Adipocyte (in vitro differentiated cells): ENCODE measurements at regions not wholly inside any gene's neighbourhood (a gene's known extent, or its start where the extent isn't known, plus 50 kb on each side); places are given as distances from the start of the nearest gene placed in this dataset.
A peak's percentile ranks its signal among the peaks of the same experiment; 100 is the strongest.

Experiments used
- DNase-seq: peaks from one replicate; pipeline ENCODE4 v3.0.0-alpha.2; 2015; ENCODE audit warnings: low read depth
- H3K27me3 ChIP-seq: replicated peaks from 2 replicates; pipeline ENCODE4 v1.7.0; 2013; ENCODE audit warnings: mild to moderate bottlenecking, low read length, moderate library complexity; ENCODE audit not compliant: control insufficient read depth, insufficient read depth
- H3K36me3 ChIP-seq: 2 replicates; pipeline ENCODE4 v1.7.0; 2013; ENCODE audit warnings: low read length, mild to moderate bottlenecking, moderate library complexity; ENCODE audit not compliant: control insufficient read depth, insufficient read depth, severe bottlenecking
- H3K4me1 ChIP-seq: 2 replicates; pipeline ENCODE4 v1.7.0; 2013; ENCODE audit warnings: mild to moderate bottlenecking, low read length, moderate library complexity; ENCODE audit not compliant: control insufficient read depth, insufficient read depth
- H3K4me3 ChIP-seq: 2 replicates; pipeline ENCODE4 v1.7.0; 2013; ENCODE audit warnings: mild to moderate bottlenecking, low read length, moderate library complexity
- H3K9ac ChIP-seq: 2 replicates; pipeline ENCODE4 v1.7.0; 2013; ENCODE audit warnings: mild to moderate bottlenecking, low read length, moderate library complexity
- H3K9me3 ChIP-seq: 2 replicates; pipeline ENCODE4 v1.7.0; 2013; ENCODE audit warnings: mild to moderate bottlenecking, low read length, moderate library complexity; ENCODE audit not compliant: control insufficient read depth

GRCh38 chr13:75076476-75076875 is 405.5 kb downstream of the TBC1D4 start:
- Histone ChIP-seq H3K4me3 (no peak overlapping the region), H3K27me3 (no peaks in the 10 kb centered on the region), H3K9me3 (no peaks in the 10 kb centered on the region), H3K9ac (no peak overlapping the region), H3K4me1 (no peaks in the 10 kb centered on the region), H3K36me3 (no peaks in the 10 kb centered on the region)
- DNase-seq, result no peak

DNA sequence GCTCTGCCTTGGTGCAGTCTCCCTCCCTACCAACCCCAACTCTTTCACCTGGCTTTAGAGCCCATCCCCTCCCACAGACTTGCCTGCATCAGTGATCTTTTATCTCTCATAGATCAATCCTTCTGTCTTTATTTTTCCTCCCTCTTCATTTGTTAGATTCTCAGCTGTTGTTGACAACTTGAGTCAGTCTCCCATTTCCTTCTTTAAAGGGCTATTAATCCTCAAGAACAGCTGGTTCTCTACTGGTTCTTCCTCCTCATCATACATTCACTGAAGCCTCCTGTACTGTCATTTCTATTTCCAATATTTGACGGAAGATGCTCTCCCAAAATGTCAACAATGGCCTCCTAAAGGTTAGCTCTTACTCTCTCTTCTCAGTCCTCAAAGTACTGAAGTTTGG is 408.2 kb downstream of the TBC1D4 start:
- no peak for DNase-seq
- H3K4me1 ChIP-seq, result no peaks in the 10 kb centered on the region
- no peaks in the 10 kb centered on the region for H3K36me3 ChIP-seq
- no peaks in the 10 kb centered on the region for H3K9me3 ChIP-seq
- no peak overlapping the region for H3K9ac ChIP-seq
- H3K27me3 ChIP-seq, result no peaks in the 10 kb centered on the region
- no peak overlapping the region for H3K4me3 ChIP-seq

GRCh38 chr13:75072891-75073290 is 409.1 kb downstream of the TBC1D4 start:
- DNase-seq, result no peak
- Histone ChIP-seq H3K9me3 (no peaks in the 10 kb centered on the region), H3K9ac (no peak overlapping the region), H3K27me3 (no peaks in the 10 kb centered on the region), H3K36me3 (no peaks in the 10 kb centered on the region), H3K4me3 (no peak overlapping the region), H3K4me1 (no peaks in the 10 kb centered on the region)

- no peaks in the 10 kb centered on the region for H3K9me3 ChIP-seq
- no peak overlapping the region for H3K9ac ChIP-seq
- H3K4me3 ChIP-seq, result no peak overlapping the region
- no peaks in the 10 kb centered on the region for H3K4me1 ChIP-seq
- H3K36me3 ChIP-seq, result no peaks in the 10 kb centered on the region
- H3K27me3 ChIP-seq, result no peaks in the 10 kb centered on the region
- DNase-seq, result no peak
Measured at GRCh38 chr13:75072368-75072767, 409.6 kb downstream of the TBC1D4 start.

DNA sequence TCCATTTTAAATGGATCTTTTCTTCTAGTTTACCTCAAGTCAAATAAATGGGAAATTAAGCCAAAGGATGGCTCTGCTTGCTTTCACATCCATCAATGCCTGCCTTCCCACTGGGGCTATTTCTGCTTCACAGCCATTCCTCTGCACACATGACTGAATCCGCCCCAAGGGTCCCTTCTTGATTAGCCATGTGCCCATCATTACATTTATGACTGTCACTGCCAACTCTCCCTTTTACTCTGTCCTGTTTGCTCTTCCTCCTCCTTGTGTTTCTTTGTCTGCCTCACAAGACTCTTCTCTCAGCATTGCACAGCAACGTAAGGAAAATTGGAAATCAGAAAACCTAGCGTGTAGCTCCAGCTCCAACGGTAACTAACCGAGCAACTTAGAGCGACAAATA is 410.2 kb downstream of the TBC1D4 start:
- Histone ChIP-seq H3K27me3 (no peaks in the 10 kb centered on the region), H3K4me3 (no peak overlapping the region), H3K9me3 (no peaks in the 10 kb centered on the region), H3K4me1 (no peaks in the 10 kb centered on the region), H3K36me3 (no peaks in the 10 kb centered on the region), H3K9ac (no peak overlapping the region)
- DNase-seq, result no peak

DNA sequence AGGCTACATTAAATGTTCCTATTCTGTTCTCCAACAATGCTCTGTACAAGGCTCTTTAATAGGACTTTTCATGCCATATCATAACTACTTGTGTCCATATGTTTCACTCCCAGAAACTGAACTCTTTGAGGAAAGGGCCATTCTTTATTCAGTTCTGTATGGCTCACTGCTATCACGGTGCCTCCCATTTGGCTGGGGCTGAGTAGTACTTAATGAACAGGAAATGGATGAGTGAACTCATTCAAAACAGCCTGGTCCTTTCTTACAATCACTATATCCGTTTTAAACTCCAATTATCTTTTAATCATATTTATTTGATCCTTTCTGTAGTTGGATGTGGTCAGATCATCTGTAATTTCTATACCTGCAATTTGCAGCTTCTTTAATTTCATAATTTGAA is 410.6 kb downstream of the TBC1D4 start:
- no peak overlapping the region for H3K4me3 ChIP-seq
- DNase-seq, result no peak
- H3K9me3 ChIP-seq, result no peaks in the 10 kb centered on the region
- H3K36me3 ChIP-seq, result no peaks in the 10 kb centered on the region
- no peak overlapping the region for H3K9ac ChIP-seq
- H3K27me3 ChIP-seq, result no peaks in the 10 kb centered on the region
- no peaks in the 10 kb centered on the region for H3K4me1 ChIP-seq

- DNase-seq, result peak; percentile 17
- Histone ChIP-seq H3K9ac (no peak overlapping the region), H3K27me3 (no peaks in the 10 kb centered on the region), H3K4me3 (no peak overlapping the region), H3K9me3 (no peaks in the 10 kb centered on the region), H3K36me3 (no peaks in the 10 kb centered on the region), H3K4me1 (no peaks in the 10 kb centered on the region)
Measured at GRCh38 chr13:75061909-75062308, 420.1 kb downstream of the TBC1D4 start.

GRCh38 chr13:75055296-75055695 is 426.7 kb downstream of the TBC1D4 start:
- Histone ChIP-seq H3K27me3 (no peaks in the 10 kb centered on the region), H3K9me3 (no peaks in the 10 kb centered on the region)

GRCh38 chr13:75052616-75053015 is 429.4 kb downstream of the TBC1D4 start:
- H3K36me3 ChIP-seq, result no peaks in the 10 kb centered on the region
- DNase-seq, result no peak
- no peaks in the 10 kb centered on the region for H3K27me3 ChIP-seq
- no peak overlapping the region for H3K9ac ChIP-seq
- H3K9me3 ChIP-seq, result peaks cover under 1% of the 10 kb centered on the region
- H3K4me1 ChIP-seq, result no peaks in the 10 kb centered on the region
- no peak overlapping the region for H3K4me3 ChIP-seq

More at GRCh38 chr13:75055296-75055695, 426.7 kb downstream of the TBC1D4 start:
- Histone ChIP-seq H3K4me3 (no peak overlapping the region), H3K36me3 (no peaks in the 10 kb centered on the region), H3K9ac (no peak overlapping the region), H3K4me1 (no peaks in the 10 kb centered on the region)
- no peak for DNase-seq

DNA sequence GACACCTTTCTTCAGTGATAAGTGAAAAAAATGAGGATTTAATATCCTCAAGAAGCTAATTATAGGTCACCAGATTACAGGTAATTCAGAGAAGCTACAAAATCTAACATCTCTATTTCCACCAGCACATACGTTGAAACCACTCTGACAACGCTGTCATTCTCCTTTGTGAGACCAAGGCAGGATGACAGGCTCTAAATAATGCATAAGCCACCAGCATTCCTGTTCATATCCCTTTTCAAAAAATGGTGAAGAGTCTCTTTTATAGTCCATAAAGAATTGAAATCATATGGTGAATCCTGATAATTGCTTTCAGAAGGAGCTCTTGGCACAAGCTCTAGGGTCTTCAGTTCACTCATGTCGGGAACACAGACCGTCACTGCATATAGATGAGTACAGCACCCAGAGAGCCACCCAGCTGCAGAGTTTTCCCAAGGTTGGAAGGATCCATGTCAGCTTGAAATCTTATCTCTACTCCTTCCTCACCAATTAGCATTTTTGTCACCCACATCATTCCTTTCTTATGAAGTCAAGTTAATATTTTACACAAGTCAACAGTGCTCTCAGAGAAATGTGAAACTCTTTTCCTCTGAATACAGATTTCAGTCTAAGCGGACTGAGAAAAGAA is 431.4 kb downstream of the TBC1D4 start:
- H3K36me3 ChIP-seq, result no peaks in the 10 kb centered on the region
- peaks cover 7% of the 10 kb centered on the region for H3K9me3 ChIP-seq
- H3K9ac ChIP-seq, result no peak overlapping the region
- H3K27me3 ChIP-seq, result no peaks in the 10 kb centered on the region
- H3K4me1 ChIP-seq, result no peaks in the 10 kb centered on the region
- H3K4me3 ChIP-seq, result no peak overlapping the region
- peak; percentile 60 for DNase-seq

DNA sequence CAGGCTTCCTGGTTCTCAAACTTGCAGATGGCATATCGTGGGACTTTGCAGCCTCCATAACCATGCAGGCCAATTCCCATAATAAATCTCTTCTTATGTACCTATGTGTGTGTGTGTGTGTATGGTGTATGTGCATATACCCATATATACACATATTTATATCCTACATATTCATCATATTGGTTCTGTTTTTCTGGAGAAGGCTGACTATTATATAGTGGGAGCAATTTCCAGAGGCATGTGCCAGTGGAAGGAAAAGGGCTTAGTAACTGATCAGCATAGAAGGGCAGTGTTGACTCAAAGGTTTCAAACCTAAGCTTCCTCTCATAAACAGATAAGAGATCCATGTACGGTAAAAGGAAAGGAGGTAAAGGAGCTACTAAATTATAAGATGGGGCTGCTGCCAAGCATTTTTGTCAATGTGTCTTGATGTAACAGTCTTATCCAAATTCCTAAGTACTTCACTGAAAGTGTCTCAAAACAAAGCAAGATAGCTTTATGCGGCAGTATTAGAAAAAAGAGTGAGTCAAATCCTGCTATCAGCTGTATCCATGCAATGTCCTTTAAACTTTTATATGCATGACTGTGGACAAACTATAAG is 432.1 kb downstream of the TBC1D4 start:
- Histone ChIP-seq H3K27me3 (no peaks in the 10 kb centered on the region), H3K9ac (no peak overlapping the region), H3K9me3 (peaks cover 7% of the 10 kb centered on the region), H3K4me1 (no peaks in the 10 kb centered on the region), H3K36me3 (no peaks in the 10 kb centered on the region), H3K4me3 (no peak overlapping the region)
- DNase-seq, result no peak

- H3K4me1 ChIP-seq, result no peaks in the 10 kb centered on the region
- peaks cover 7% of the 10 kb centered on the region for H3K9me3 ChIP-seq
- H3K36me3 ChIP-seq, result no peaks in the 10 kb centered on the region
- H3K9ac ChIP-seq, result no peak overlapping the region
- DNase-seq, result no peak
- H3K4me3 ChIP-seq, result no peak overlapping the region
- H3K27me3 ChIP-seq, result no peaks in the 10 kb centered on the region
Measured at GRCh38 chr13:75042807-75043206, 439.2 kb downstream of the TBC1D4 start.
